Thoracic aorta (tissue), 2 donors: ENCODE measurements at regions not wholly inside any gene's neighbourhood (a gene's known extent, or its start where the extent isn't known, plus 50 kb on each side); places are given as distances from the start of the nearest gene placed in this dataset.

ENCODE experiments used
- ATAC-seq: fragments of 150-250 bp; one replicate; pipeline ENCODE4 v1.8.0; 2017; ENCODE audit warnings: low read depth; ENCODE audit not compliant: insufficient number of reproducible peaks, low FRiP score
- DNase-seq: peaks from one replicate; pipeline ENCODE4 v3.0.0-alpha.2; 2020; ENCODE audit warnings: low spot score
- H3K27ac ChIP-seq, 2 donors: fragments of 200-600 bp; sonication (generic); 1 replicate in 1 of 2; 2 replicates in 1 of 2; pipeline ENCODE4 v1.5.1; 2016; ENCODE audit warnings: mild to moderate bottlenecking in 2 of 2, moderate library complexity in 2 of 2
- H3K27me3 ChIP-seq: fragments of 200-600 bp; sonication (generic); replicated peaks from 2 replicates; pipeline ENCODE4 v1.6.0; 2016; ENCODE audit warnings: mild to moderate bottlenecking; ENCODE audit not compliant: insufficient read depth
- H3K36me3 ChIP-seq: fragments of 200-600 bp; sonication (generic); one replicate; pipeline ENCODE4 v1.5.1; 2016
- H3K4me1 ChIP-seq, 2 donors: fragments of 200-600 bp; sonication (generic); 1 replicate in 1 of 2; 2 replicates in 1 of 2; pipeline versions ENCODE4 v1.5.1 to v1.6.0; 2016; ENCODE audit warnings: low read depth in 2 of 2, mild to moderate bottlenecking in 1 of 2; ENCODE audit not compliant: control insufficient read depth in 1 of 2
- H3K4me3 ChIP-seq: fragments of 200-600 bp; sonication (generic); 2 replicates; pipeline ENCODE4 v1.5.1; 2016; ENCODE audit warnings: mild to moderate bottlenecking
- H3K9me3 ChIP-seq: fragments of 200-600 bp; sonication (generic); 2 replicates; pipeline ENCODE4 v1.5.1; 2016
- TF ChIP-seq, protein P1 (sequence below): fragments of 200-600 bp; sonication (generic); IDR thresholded peaks from one replicate; pipeline ENCODE4 v1.5.1; 2019; ENCODE audit warnings: antibody characterized with exemption

DNA sequence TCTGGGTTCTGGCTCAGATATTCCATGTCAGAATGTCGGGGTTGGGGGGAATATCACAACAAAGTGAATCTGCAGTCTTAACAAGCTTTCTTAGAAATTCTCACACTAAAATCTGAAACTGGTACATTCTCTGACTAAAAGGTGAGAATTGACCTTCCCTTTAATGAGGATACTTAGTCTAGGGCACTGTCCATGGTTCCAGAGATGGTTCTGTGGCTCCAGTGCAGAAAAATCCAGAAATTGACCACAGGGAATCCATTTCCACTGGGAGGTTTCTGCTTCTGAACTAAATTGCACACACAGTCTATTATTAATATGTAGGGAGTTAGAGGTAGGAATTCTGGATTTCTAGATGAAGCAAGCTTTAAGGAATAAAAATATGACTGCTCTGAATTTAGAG is 171.6 kb upstream of the OBI1 start:
- TF ChIP-seq, protein P1, sequence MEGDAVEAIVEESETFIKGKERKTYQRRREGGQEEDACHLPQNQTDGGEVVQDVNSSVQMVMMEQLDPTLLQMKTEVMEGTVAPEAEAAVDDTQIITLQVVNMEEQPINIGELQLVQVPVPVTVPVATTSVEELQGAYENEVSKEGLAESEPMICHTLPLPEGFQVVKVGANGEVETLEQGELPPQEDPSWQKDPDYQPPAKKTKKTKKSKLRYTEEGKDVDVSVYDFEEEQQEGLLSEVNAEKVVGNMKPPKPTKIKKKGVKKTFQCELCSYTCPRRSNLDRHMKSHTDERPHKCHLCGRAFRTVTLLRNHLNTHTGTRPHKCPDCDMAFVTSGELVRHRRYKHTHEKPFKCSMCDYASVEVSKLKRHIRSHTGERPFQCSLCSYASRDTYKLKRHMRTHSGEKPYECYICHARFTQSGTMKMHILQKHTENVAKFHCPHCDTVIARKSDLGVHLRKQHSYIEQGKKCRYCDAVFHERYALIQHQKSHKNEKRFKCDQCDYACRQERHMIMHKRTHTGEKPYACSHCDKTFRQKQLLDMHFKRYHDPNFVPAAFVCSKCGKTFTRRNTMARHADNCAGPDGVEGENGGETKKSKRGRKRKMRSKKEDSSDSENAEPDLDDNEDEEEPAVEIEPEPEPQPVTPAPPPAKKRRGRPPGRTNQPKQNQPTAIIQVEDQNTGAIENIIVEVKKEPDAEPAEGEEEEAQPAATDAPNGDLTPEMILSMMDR = no peak
- Histone ChIP-seq H3K27ac (no peak overlapping the region), H3K36me3 (no peaks in the 10 kb centered on the region), H3K9me3 (no peaks in the 10 kb centered on the region), H3K4me3 (no peak overlapping the region), H3K27me3 (no peaks in the 10 kb centered on the region), H3K4me1 (no peaks in the 10 kb centered on the region)
- no peak for ATAC-seq
- no peak for DNase-seq

DNA sequence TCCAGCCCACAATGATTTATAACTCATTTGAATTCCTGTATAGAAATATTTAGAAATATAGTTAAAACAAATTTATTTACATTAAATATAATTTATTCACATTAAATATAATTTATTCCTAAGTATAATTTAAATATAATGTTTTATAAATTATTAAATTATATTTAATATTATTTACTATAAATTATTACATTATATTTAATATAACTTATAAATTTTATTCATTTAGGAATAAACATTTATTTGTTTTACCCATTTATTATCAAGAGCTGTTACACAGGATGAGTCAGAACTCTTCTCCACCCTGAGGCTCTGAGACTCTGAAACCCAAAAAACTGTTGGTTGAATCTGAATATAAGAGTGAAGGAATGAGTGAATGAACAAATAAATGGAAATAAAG is 170.9 kb upstream of the OBI1 start:
- Histone ChIP-seq H3K4me1 (no peaks in the 10 kb centered on the region), H3K4me3 (no peak overlapping the region), H3K36me3 (no peaks in the 10 kb centered on the region), H3K27me3 (no peaks in the 10 kb centered on the region), H3K9me3 (no peaks in the 10 kb centered on the region), H3K27ac (no peak overlapping the region)
- TF ChIP-seq, protein P1 = no peak
- ATAC-seq (no peak), DNase-seq (no peak)

DNA sequence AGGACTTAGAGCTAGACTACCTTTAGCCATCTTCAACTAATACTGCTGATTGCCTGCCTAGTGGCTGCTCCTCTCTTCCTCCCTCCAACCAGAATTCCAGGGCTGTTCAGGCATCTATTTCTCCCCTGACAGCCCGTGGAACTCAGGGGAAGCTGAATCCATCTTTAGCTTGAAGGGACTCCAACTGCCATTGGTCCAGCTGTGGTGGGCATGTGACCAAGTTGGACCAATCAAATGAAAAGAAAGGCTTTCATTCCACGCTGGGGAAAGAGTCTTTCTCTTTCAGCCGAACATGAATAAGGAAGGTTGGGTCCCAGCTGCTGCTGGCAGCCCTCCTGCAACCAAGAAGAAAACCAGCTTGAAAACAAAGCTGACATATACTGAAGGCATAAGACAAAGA is 168.5 kb upstream of the OBI1 start:
- H3K4me1 ChIP-seq = no peaks in the 10 kb centered on the region
- no peak overlapping the region for H3K4me3 ChIP-seq
- no peaks in the 10 kb centered on the region for H3K9me3 ChIP-seq
- H3K27me3 ChIP-seq = no peaks in the 10 kb centered on the region
- DNase-seq (no peak), ATAC-seq (no peak)
- TF ChIP-seq, protein P1 = no peak
- H3K36me3 ChIP-seq = no peaks in the 10 kb centered on the region
- no peak overlapping the region for H3K27ac ChIP-seq

DNA sequence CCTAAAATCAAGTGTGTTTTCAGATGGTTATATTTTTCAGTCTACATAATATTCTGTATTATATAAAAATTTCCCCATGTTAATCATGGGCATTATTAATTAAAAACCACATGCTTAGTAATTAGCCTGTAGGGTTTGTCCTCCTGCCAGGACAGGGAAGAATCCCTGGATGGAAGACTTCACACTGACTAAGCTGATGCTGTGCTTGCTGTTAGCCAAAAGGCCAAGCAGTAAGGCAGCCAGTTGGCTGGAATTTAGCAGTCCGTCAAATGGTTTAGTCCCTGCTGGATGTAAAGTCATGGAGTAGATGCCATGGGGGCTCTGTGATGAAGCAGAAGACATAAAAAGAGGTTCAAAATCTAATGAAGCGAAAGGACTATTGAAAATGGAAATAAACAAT is 168.0 kb upstream of the OBI1 start:
- no peaks in the 10 kb centered on the region for H3K27me3 ChIP-seq
- no peaks in the 10 kb centered on the region for H3K4me1 ChIP-seq
- H3K9me3 ChIP-seq = no peaks in the 10 kb centered on the region
- TF ChIP-seq, protein P1 = no peak
- DNase-seq (no peak), ATAC-seq (no peak)
- no peaks in the 10 kb centered on the region for H3K36me3 ChIP-seq
- H3K4me3 ChIP-seq = no peak overlapping the region
- no peak overlapping the region for H3K27ac ChIP-seq

DNA sequence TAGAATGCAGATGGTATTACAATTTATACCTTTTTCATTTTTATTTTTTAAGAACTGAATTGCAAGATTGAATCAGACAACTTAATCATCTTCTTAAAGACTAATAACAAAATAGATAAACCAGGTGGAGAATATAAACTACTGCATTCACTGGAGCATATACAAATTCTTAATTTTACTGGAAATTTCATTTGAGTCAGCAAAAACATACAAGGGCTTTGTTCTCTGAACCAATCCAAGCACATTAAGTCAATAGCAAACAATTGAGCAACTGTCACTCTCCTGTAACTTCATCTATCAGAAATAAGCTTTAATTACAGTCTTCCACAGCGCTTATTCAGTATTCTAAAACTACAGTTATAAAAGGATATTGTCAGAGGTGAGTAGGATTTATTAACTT is 167.4 kb upstream of the OBI1 start:
- no peak for DNase-seq
- TF ChIP-seq, protein P1 = no peak
- ATAC-seq = no peak
- Histone ChIP-seq H3K4me3 (no peak overlapping the region), H3K27me3 (no peaks in the 10 kb centered on the region), H3K27ac (no peak overlapping the region), H3K9me3 (no peaks in the 10 kb centered on the region), H3K36me3 (no peaks in the 10 kb centered on the region), H3K4me1 (no peaks in the 10 kb centered on the region)
